ENCODE measurements at regions not wholly inside any gene's neighbourhood (a gene's known extent, or its start where the extent isn't known, plus 50 kb on each side); places are given as distances from the start of the nearest gene placed in this dataset.

GRCh38 chr2:65532326-65532725 lies 99.9 kb upstream of the SPRED2 start:
- CTCF ChIA-PET: no interaction called here

DNA sequence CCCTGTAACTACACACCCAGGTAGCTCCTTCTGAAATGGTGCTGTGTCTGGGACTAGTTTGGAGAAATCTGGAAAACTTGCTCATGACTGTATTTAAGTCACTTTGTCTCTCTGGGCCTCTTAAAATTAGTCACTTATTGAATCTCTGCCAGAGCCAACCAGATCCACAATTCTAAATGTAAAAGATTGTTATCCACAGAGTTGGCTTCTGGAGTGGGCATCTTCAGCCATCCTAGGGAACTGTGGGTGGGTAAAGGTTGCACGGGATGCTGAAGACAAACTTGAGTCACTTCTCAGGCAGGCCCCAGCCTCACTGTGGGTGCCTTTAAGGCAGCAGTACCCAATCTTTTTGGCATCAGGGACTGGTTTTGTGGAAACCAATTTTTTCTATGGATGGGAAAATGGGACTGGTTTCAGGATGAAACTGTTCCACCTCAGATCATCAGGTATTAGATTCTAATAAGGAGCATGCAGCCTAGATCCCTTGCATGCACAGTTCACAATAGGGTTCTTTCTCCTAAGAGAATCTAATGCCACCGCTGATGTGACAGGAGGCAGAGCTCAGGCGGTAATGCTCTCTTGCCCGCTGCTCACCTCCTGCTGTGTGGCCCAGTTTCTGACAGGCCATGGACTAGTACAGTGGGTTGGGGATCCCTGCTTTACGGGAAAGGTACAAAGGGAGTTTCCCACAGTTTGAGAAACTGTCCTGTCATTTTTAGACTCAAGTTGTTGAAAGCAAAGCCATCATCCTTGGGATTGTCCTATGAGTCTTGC lies 98.3 kb upstream of the SPRED2 start:
- Mint-ChIP-seq H3K9me3 (no peaks in the 10 kb centered on the region), H3K4me3 (no peak overlapping the region), H3K36me3 (no peaks in the 10 kb centered on the region), H3K4me1 (0 out of 2 replicates have a peak, but pooled peaks cover 3% of the 10 kb centered on the region), H3K27me3 (ENCODE audit: low read depth) (peaks cover 2% of the 10 kb centered on the region; the same call in 1 of the 2 replicates), H3K27ac (no peak overlapping the region)
- ATAC-seq (no peak), DNase-seq (ENCODE audit: low spot score) (no peak)
- ChIA-PET CTCF (no interaction called here), POLR2A (no interaction called here)
- TF ChIP-seq, protein P1, sequence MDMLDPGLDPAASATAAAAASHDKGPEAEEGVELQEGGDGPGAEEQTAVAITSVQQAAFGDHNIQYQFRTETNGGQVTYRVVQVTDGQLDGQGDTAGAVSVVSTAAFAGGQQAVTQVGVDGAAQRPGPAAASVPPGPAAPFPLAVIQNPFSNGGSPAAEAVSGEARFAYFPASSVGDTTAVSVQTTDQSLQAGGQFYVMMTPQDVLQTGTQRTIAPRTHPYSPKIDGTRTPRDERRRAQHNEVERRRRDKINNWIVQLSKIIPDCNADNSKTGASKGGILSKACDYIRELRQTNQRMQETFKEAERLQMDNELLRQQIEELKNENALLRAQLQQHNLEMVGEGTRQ (CRISPR knock-in tag; IDR thresholded peaks at IDR 0.05): no peak
- TF ChIP-seq NR1H2 (CRISPR knock-in tag; IDR thresholded peaks at IDR 0.05) (no peak), ZNF317 (CRISPR knock-in tag; IDR thresholded peaks at IDR 0.05; ENCODE audit: borderline replicate concordance, low read depth) (no peak), OVOL2 (CRISPR knock-in tag; IDR thresholded peaks at IDR 0.05; ENCODE audit: borderline replicate concordance) (no peak), RELA (CRISPR knock-in tag; IDR thresholded peaks at IDR 0.05; ENCODE audit: borderline replicate concordance) (no peak), GABPB1 (CRISPR knock-in tag; IDR thresholded peaks at IDR 0.05) (no peak)
- TF ChIP-seq, protein P2, sequence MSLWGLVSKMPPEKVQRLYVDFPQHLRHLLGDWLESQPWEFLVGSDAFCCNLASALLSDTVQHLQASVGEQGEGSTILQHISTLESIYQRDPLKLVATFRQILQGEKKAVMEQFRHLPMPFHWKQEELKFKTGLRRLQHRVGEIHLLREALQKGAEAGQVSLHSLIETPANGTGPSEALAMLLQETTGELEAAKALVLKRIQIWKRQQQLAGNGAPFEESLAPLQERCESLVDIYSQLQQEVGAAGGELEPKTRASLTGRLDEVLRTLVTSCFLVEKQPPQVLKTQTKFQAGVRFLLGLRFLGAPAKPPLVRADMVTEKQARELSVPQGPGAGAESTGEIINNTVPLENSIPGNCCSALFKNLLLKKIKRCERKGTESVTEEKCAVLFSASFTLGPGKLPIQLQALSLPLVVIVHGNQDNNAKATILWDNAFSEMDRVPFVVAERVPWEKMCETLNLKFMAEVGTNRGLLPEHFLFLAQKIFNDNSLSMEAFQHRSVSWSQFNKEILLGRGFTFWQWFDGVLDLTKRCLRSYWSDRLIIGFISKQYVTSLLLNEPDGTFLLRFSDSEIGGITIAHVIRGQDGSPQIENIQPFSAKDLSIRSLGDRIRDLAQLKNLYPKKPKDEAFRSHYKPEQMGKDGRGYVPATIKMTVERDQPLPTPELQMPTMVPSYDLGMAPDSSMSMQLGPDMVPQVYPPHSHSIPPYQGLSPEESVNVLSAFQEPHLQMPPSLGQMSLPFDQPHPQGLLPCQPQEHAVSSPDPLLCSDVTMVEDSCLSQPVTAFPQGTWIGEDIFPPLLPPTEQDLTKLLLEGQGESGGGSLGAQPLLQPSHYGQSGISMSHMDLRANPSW (CRISPR knock-in tag; conservative IDR thresholded peaks at IDR 0.05; ENCODE audit: low read depth): no peak

More at GRCh38 chr2:65532326-65532725, 99.9 kb upstream of the SPRED2 start:
- POLR2A ChIA-PET: no interaction called here
- peaks cover 2% of the 10 kb centered on the region; the same call in 1 of the 2 replicates for H3K27me3 Mint-ChIP-seq (ENCODE audit: low read depth)
- ATAC-seq (no peak), DNase-seq (ENCODE audit: low spot score) (no peak)
- no peaks in the 10 kb centered on the region for H3K4me1 Mint-ChIP-seq
- no peak for TF ChIP-seq PREB (CRISPR knock-in tag; IDR thresholded peaks at IDR 0.05; ENCODE audit: borderline replicate concordance)
- no peaks in the 10 kb centered on the region for H3K9me3 Mint-ChIP-seq
- H3K36me3 Mint-ChIP-seq: no peaks in the 10 kb centered on the region
- no peak overlapping the region for H3K4me3 Mint-ChIP-seq
- no peak overlapping the region for H3K27ac Mint-ChIP-seq

DNA sequence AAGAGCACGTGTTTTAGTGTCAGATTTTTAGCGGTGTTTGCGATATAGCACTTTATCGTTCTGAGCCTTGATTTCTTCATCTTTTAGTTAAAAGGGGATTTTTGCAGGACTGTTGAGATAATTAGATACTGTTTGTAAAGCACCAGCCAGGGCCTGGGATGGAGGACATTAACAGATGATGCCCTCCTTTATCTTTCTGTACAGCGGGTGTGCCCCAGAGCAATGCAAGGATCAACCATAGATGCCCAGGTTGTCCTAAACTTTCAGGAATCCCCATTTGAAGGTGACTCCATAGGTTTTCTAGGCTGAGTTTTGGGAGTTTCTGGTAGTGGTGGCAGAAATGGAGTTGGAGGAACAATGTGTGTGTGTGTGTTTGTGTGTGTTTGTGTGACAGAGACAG lies 97.0 kb upstream of the SPRED2 start:
- Mint-ChIP-seq H3K9me3 (no peaks in the 10 kb centered on the region), H3K4me1 (0 out of 2 replicates have a peak, but pooled peaks cover 3% of the 10 kb centered on the region), H3K36me3 (no peaks in the 10 kb centered on the region), H3K27me3 (ENCODE audit: low read depth) (peaks cover 2% of the 10 kb centered on the region; the same call in 1 of the 2 replicates), H3K27ac (no peak overlapping the region), H3K4me3 (no peak overlapping the region)
- CTCF ChIA-PET: no interaction called here
- no peak for DNase-seq (ENCODE audit: low spot score)
- no peak for ATAC-seq
- TF ChIP-seq RORB (CRISPR knock-in tag; IDR thresholded peaks at IDR 0.05): no peak
- TF ChIP-seq, protein P3, sequence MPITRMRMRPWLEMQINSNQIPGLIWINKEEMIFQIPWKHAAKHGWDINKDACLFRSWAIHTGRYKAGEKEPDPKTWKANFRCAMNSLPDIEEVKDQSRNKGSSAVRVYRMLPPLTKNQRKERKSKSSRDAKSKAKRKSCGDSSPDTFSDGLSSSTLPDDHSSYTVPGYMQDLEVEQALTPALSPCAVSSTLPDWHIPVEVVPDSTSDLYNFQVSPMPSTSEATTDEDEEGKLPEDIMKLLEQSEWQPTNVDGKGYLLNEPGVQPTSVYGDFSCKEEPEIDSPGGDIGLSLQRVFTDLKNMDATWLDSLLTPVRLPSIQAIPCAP (CRISPR knock-in tag; IDR thresholded peaks at IDR 0.05): no peak
- TF ChIP-seq, protein P4, sequence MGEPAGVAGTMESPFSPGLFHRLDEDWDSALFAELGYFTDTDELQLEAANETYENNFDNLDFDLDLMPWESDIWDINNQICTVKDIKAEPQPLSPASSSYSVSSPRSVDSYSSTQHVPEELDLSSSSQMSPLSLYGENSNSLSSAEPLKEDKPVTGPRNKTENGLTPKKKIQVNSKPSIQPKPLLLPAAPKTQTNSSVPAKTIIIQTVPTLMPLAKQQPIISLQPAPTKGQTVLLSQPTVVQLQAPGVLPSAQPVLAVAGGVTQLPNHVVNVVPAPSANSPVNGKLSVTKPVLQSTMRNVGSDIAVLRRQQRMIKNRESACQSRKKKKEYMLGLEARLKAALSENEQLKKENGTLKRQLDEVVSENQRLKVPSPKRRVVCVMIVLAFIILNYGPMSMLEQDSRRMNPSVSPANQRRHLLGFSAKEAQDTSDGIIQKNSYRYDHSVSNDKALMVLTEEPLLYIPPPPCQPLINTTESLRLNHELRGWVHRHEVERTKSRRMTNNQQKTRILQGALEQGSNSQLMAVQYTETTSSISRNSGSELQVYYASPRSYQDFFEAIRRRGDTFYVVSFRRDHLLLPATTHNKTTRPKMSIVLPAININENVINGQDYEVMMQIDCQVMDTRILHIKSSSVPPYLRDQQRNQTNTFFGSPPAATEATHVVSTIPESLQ (CRISPR knock-in tag; IDR thresholded peaks at IDR 0.05): no peak
- TF ChIP-seq TEAD4 (CRISPR knock-in tag; IDR thresholded peaks at IDR 0.05): no peak
- TF ChIP-seq ETV6 (CRISPR knock-in tag; IDR thresholded peaks at IDR 0.05): no peak
- no peak for TF ChIP-seq CDX4 (CRISPR knock-in tag; IDR thresholded peaks at IDR 0.05; ENCODE audit: borderline replicate concordance)
- TF ChIP-seq HMGA2 (CRISPR knock-in tag; IDR thresholded peaks at IDR 0.05): no peak
- TF ChIP-seq, protein P5, sequence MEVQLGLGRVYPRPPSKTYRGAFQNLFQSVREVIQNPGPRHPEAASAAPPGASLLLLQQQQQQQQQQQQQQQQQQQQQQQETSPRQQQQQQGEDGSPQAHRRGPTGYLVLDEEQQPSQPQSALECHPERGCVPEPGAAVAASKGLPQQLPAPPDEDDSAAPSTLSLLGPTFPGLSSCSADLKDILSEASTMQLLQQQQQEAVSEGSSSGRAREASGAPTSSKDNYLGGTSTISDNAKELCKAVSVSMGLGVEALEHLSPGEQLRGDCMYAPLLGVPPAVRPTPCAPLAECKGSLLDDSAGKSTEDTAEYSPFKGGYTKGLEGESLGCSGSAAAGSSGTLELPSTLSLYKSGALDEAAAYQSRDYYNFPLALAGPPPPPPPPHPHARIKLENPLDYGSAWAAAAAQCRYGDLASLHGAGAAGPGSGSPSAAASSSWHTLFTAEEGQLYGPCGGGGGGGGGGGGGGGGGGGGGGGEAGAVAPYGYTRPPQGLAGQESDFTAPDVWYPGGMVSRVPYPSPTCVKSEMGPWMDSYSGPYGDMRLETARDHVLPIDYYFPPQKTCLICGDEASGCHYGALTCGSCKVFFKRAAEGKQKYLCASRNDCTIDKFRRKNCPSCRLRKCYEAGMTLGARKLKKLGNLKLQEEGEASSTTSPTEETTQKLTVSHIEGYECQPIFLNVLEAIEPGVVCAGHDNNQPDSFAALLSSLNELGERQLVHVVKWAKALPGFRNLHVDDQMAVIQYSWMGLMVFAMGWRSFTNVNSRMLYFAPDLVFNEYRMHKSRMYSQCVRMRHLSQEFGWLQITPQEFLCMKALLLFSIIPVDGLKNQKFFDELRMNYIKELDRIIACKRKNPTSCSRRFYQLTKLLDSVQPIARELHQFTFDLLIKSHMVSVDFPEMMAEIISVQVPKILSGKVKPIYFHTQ (CRISPR knock-in tag; IDR thresholded peaks at IDR 0.05): no peak
- TF ChIP-seq RELA (CRISPR knock-in tag; IDR thresholded peaks at IDR 0.05; ENCODE audit: borderline replicate concordance): no peak
- TF ChIP-seq ZNF121 (CRISPR knock-in tag; IDR thresholded peaks at IDR 0.05): no peak
- TF ChIP-seq, protein P6, sequence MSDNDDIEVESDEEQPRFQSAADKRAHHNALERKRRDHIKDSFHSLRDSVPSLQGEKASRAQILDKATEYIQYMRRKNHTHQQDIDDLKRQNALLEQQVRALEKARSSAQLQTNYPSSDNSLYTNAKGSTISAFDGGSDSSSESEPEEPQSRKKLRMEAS (CRISPR knock-in tag; IDR thresholded peaks at IDR 0.05): no peak
- TF ChIP-seq GTF2I (CRISPR knock-in tag; conservative IDR thresholded peaks at IDR 0.05): no peak
- TF ChIP-seq TEAD1 (CRISPR knock-in tag; IDR thresholded peaks at IDR 0.05): no peak
- POLR2A ChIA-PET: no interaction called here

All from WTC11 (cell line).